ENCODE measurements at regions not wholly inside any gene's neighbourhood (a gene's known extent, or its start where the extent isn't known, plus 50 kb on each side); places are given as distances from the start of the nearest gene placed in this dataset.

DNA sequence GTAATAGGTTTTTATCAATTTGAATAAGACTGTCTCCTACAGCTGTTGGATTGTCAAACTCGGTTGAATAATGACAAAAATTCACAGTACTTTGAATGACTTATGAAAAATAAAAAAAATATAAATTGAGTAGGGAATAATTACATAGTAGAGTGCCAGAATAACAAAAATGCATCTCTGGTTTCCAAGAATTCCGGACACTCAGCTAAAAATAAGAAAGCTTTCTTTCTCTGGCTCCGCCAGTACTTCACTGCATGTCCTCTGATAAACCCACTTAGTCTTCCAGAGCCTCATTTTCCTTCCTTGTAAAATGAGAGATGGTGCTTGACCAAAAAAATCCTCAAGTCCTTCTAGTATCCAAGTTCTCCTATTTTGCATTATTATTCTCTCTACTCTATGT is 374.6 kb upstream of the LUZP2 start:
- Histone ChIP-seq H3K36me3 (no peaks in the 10 kb centered on the region), H3K27me3 (no peaks in the 10 kb centered on the region), H3K4me3 (ENCODE audit: low read depth, low read length) (no peak overlapping the region), H3K4me1 (no peaks in the 10 kb centered on the region), H3K9me3 (no peaks in the 10 kb centered on the region)
- TF ChIP-seq, protein P1, sequence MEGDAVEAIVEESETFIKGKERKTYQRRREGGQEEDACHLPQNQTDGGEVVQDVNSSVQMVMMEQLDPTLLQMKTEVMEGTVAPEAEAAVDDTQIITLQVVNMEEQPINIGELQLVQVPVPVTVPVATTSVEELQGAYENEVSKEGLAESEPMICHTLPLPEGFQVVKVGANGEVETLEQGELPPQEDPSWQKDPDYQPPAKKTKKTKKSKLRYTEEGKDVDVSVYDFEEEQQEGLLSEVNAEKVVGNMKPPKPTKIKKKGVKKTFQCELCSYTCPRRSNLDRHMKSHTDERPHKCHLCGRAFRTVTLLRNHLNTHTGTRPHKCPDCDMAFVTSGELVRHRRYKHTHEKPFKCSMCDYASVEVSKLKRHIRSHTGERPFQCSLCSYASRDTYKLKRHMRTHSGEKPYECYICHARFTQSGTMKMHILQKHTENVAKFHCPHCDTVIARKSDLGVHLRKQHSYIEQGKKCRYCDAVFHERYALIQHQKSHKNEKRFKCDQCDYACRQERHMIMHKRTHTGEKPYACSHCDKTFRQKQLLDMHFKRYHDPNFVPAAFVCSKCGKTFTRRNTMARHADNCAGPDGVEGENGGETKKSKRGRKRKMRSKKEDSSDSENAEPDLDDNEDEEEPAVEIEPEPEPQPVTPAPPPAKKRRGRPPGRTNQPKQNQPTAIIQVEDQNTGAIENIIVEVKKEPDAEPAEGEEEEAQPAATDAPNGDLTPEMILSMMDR (IDR thresholded peaks at IDR 0.05; ENCODE audit: low read depth, low read length), result no peak
- DNase-seq, result no peak

DNA sequence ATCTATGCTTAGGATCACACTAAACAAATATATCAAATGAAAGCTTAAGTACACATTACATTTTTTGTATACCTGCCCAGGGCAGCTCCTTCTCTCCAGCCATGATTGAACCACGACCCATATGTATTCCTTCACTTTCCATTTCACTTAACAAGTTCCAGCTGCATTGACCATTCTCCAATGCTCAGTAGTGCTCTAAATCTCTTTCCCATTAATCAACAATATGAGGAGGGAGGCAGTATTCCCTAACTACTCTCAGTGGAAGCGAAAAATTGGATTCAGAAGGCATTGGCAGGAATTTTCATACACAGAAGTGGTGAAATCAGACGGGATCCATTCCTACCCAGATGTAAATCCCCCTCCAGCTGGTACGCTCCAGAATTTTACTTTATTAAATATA is 372.0 kb upstream of the LUZP2 start:
- no peak for DNase-seq
- TF ChIP-seq, protein P1 (IDR thresholded peaks at IDR 0.05; ENCODE audit: low read depth, low read length), result no peak
- Histone ChIP-seq H3K4me3 (ENCODE audit: low read depth, low read length) (no peak overlapping the region), H3K4me1 (no peaks in the 10 kb centered on the region), H3K9me3 (no peaks in the 10 kb centered on the region), H3K36me3 (no peaks in the 10 kb centered on the region), H3K27me3 (no peaks in the 10 kb centered on the region)

DNA sequence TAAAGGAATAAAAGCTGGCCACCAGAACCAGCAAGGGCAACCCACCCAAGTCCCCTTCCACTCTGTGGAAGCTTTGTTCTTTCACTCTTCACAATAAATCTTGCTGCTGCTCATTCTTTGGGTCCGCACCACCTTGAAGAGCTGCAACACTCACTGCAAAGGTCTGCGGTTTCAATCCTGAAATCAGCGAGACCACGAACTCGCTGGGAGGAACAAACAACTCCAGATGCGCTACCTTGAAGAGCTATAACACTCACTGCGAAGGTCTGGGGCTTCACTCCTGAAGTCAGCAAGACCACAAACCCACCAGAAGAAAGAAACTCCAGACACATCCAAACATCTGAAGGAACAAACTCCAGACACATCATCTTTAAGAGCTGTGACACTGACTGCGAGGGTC is 365.2 kb upstream of the LUZP2 start:
- H3K27me3 ChIP-seq, result no peaks in the 10 kb centered on the region
- H3K4me1 ChIP-seq, result no peaks in the 10 kb centered on the region
- DNase-seq, result no peak
- no peak overlapping the region for H3K4me3 ChIP-seq (ENCODE audit: low read depth, low read length)
- no peaks in the 10 kb centered on the region for H3K9me3 ChIP-seq
- TF ChIP-seq, protein P1 (IDR thresholded peaks at IDR 0.05; ENCODE audit: low read depth, low read length), result no peak
- H3K36me3 ChIP-seq, result no peaks in the 10 kb centered on the region

DNA sequence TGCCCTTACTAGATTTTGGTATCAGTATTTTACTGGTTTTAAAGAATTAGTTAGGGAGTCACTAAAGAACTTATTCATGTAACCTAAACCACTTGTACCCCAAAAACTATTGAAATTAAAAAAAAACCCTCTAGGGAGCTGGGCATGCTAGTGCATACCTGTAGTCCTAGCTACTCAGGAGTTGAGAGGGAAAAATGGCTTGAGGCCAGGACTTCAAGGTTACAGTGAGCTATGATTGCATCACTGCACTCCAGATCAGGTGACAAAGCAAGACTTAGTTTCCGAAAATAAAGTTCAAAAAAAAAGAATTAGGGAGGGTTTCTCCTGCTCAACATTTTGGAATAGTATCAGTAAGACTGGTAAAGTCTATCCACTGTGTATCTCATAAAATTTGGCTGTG is 364.4 kb upstream of the LUZP2 start:
- H3K9me3 ChIP-seq, result no peaks in the 10 kb centered on the region
- TF ChIP-seq, protein P1 (IDR thresholded peaks at IDR 0.05; ENCODE audit: low read depth, low read length), result no peak
- DNase-seq, result no peak
- no peaks in the 10 kb centered on the region for H3K36me3 ChIP-seq
- H3K27me3 ChIP-seq, result no peaks in the 10 kb centered on the region
- no peak overlapping the region for H3K4me3 ChIP-seq (ENCODE audit: low read depth, low read length)
- no peaks in the 10 kb centered on the region for H3K4me1 ChIP-seq

DNA sequence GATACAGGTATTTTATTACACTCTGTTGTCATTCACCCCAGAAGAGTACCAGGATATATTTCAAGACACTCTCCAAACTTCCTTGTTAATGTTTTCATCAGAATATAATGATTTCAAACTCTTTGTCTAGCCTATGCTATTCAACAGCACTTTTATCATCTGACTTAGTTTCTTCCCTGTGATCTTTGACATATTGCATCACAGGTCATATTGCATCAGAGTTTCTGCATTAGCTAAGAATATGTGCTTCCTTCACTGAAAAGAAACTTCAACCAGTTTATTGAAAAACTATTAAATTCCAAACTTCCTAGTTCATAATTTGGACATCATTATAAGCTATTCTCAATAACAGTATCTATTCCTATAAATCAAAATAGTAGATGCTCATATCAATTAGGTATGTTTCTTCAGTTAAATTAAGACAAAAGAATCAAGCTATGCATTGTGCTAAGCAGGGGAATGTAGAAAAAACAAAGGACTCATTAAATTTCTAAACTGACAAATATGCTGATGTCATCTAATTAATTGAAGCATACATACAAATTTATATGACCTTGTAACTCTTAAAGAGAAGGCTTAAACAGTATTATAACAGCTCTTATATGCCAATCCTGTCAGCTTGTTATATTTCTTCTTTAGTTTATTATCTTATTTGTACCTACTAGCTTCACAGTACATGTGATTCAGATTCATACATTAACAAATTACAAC is 361.8 kb upstream of the LUZP2 start:
- Histone ChIP-seq H3K9me3 (no peaks in the 10 kb centered on the region), H3K4me1 (no peaks in the 10 kb centered on the region), H3K4me3 (ENCODE audit: low read depth, low read length) (no peak overlapping the region), H3K27me3 (no peaks in the 10 kb centered on the region), H3K36me3 (no peaks in the 10 kb centered on the region)
- DNase-seq, result no peak
- TF ChIP-seq, protein P1 (IDR thresholded peaks at IDR 0.05; ENCODE audit: low read depth, low read length), result no peak

DNA sequence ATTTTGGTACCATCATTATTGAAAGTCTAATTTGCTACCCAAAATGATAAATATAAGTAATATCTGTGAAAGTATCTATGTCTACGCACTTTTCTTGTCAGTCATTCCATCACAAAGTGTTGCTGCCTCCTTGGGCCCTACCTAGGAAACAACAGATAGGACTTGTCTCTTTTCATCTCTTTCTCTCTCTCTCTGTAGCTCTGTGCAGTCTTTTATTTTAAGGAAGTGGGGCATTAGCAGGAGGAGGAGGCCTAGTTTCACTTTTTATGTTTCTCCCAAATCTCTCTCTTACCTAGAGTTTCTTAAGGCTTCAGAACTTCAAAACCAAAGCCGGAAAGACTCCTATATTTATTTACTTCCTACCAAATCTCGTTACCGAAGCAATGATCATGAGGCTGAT is 354.8 kb upstream of the LUZP2 start:
- no peak for DNase-seq

More for the DNA sequence above, 354.8 kb upstream of the LUZP2 start:
- TF ChIP-seq, protein P1 (IDR thresholded peaks at IDR 0.05; ENCODE audit: low read depth, low read length), result no peak
- Histone ChIP-seq H3K4me1 (no peaks in the 10 kb centered on the region), H3K27me3 (no peaks in the 10 kb centered on the region), H3K4me3 (ENCODE audit: low read depth, low read length) (no peak overlapping the region), H3K9me3 (no peaks in the 10 kb centered on the region), H3K36me3 (no peaks in the 10 kb centered on the region)
